ENCODE measurements at regions not wholly inside any gene's neighbourhood (a gene's known extent, or its start where the extent isn't known, plus 50 kb on each side); places are given as distances from the start of the nearest gene placed in this dataset.

DNA sequence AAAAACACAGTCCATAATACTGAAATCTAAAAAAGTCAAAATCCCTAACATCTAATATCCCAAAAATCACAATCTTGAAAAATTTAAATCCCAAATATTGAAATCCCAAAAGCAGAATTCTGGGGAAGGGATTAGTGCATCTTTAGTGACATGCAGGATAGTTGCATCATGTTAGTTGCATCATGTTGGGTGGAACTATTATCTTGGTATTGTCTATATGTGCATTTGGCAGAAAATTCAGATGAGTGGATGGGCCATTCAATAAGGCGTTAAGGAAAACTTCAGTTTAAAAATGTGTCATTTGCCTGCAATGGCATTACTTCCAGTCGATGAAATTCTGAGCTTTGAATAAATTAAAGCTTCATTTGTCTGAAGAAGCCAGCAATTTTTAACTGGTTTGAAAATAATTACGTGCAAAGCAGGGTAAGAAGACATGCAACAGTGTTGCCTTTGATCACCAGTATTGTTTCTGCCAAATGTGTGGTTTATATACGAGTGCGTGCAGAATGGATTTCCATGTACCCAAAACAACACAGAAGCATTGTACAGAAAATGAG lies 221.4 kb upstream of the NFE2L3 start:
- Mint-ChIP-seq H3K27ac (ENCODE audit: unreplicated experiment) (no peak overlapping the region), H3K9me3 (ENCODE audit: unreplicated experiment) (peaks cover 18% of the 10 kb centered on the region), H3K4me1 (ENCODE audit: low read depth, unreplicated experiment) (peaks cover 4% of the 10 kb centered on the region), H3K4me3 (ENCODE audit: unreplicated experiment) (no peak overlapping the region), H3K27me3 (ENCODE audit: low read depth, unreplicated experiment) (no peaks in the 10 kb centered on the region), H3K36me3 (ENCODE audit: low read depth, unreplicated experiment) (no peaks in the 10 kb centered on the region)
- TF ChIP-seq, protein P1, sequence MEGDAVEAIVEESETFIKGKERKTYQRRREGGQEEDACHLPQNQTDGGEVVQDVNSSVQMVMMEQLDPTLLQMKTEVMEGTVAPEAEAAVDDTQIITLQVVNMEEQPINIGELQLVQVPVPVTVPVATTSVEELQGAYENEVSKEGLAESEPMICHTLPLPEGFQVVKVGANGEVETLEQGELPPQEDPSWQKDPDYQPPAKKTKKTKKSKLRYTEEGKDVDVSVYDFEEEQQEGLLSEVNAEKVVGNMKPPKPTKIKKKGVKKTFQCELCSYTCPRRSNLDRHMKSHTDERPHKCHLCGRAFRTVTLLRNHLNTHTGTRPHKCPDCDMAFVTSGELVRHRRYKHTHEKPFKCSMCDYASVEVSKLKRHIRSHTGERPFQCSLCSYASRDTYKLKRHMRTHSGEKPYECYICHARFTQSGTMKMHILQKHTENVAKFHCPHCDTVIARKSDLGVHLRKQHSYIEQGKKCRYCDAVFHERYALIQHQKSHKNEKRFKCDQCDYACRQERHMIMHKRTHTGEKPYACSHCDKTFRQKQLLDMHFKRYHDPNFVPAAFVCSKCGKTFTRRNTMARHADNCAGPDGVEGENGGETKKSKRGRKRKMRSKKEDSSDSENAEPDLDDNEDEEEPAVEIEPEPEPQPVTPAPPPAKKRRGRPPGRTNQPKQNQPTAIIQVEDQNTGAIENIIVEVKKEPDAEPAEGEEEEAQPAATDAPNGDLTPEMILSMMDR (IDR thresholded peaks at IDR 0.05; ENCODE audit: insufficient read depth, low read depth, low read length) = no peak
- TF ChIP-seq EZH2 (IDR thresholded peaks at IDR 0.05; ENCODE audit: insufficient read depth, low read length) = no peak
- no peak overlapping the region for H3K9ac ChIP-seq (ENCODE audit: low read length)
- no peaks in the 10 kb centered on the region for H3K4me1 ChIP-seq (ENCODE audit: insufficient read depth, low read length)
- H2AFZ ChIP-seq (ENCODE audit: low read depth, low read length) = no peak overlapping the region
- no peak overlapping the region for H3K4me3 ChIP-seq (ENCODE audit: insufficient read depth, low read depth, low read length)
- H3K27me3 ChIP-seq (ENCODE audit: insufficient read depth, low read length) = no peaks in the 10 kb centered on the region
- H4K20me1 ChIP-seq (ENCODE audit: insufficient read depth, low read length) = no peaks in the 10 kb centered on the region
- no peaks in the 10 kb centered on the region for H3K9me3 ChIP-seq (ENCODE audit: insufficient read depth, low read depth, low read length)
- H3K4me2 ChIP-seq (ENCODE audit: low read length) = no peak overlapping the region
- no peaks in the 10 kb centered on the region for H3K79me2 ChIP-seq (ENCODE audit: insufficient read depth, low read length)
- no peak overlapping the region for H3K27ac ChIP-seq (ENCODE audit: low read depth, low read length)
- DNase-seq (ENCODE audit: low read depth) (no peak), FAIRE-seq (no peak)
- H3K36me3 ChIP-seq (ENCODE audit: insufficient read depth, low read length) = no peaks in the 10 kb centered on the region

- no peak overlapping the region for H3K9ac ChIP-seq (ENCODE audit: low read length)
- H3K4me3 Mint-ChIP-seq (ENCODE audit: unreplicated experiment) = no peak overlapping the region
- H2AFZ ChIP-seq (ENCODE audit: low read depth, low read length) = no peak overlapping the region
- peaks cover 16% of the 10 kb centered on the region for H3K9me3 Mint-ChIP-seq (ENCODE audit: unreplicated experiment)
- FAIRE-seq (no peak), DNase-seq (ENCODE audit: low read depth) (no peak)
- no peaks in the 10 kb centered on the region for H3K27me3 Mint-ChIP-seq (ENCODE audit: low read depth, unreplicated experiment)
- H3K4me3 ChIP-seq (ENCODE audit: insufficient read depth, low read depth, low read length) = no peak overlapping the region
- no peaks in the 10 kb centered on the region for H3K9me3 ChIP-seq (ENCODE audit: insufficient read depth, low read depth, low read length)
- no peaks in the 10 kb centered on the region for H3K4me1 ChIP-seq (ENCODE audit: insufficient read depth, low read length)
- no peak overlapping the region for H3K27ac Mint-ChIP-seq (ENCODE audit: unreplicated experiment)
- H4K20me1 ChIP-seq (ENCODE audit: insufficient read depth, low read length) = no peaks in the 10 kb centered on the region
- H3K27ac ChIP-seq (ENCODE audit: low read depth, low read length) = no peak overlapping the region
- H3K4me2 ChIP-seq (ENCODE audit: low read length) = no peak overlapping the region
- H3K4me1 Mint-ChIP-seq (ENCODE audit: low read depth, unreplicated experiment) = peaks cover 4% of the 10 kb centered on the region
- TF ChIP-seq EZH2 (IDR thresholded peaks at IDR 0.05; ENCODE audit: insufficient read depth, low read length) = no peak
- TF ChIP-seq, protein P1 (IDR thresholded peaks at IDR 0.05; ENCODE audit: insufficient read depth, low read depth, low read length) = no peak
- H3K36me3 ChIP-seq (ENCODE audit: insufficient read depth, low read length) = no peaks in the 10 kb centered on the region
- no peaks in the 10 kb centered on the region for H3K36me3 Mint-ChIP-seq (ENCODE audit: low read depth, unreplicated experiment)
- no peaks in the 10 kb centered on the region for H3K27me3 ChIP-seq (ENCODE audit: insufficient read depth, low read length)
- H3K79me2 ChIP-seq (ENCODE audit: insufficient read depth, low read length) = no peaks in the 10 kb centered on the region
These were observed 220.8 kb upstream of the NFE2L3 start for GRCh38 chr7:25931156-25931555.

- no peak overlapping the region for H3K4me3 Mint-ChIP-seq (ENCODE audit: unreplicated experiment)
- DNase-seq (ENCODE audit: low read depth) = no peak
- no peak overlapping the region for H3K4me2 ChIP-seq (ENCODE audit: low read length)
- no peaks in the 10 kb centered on the region for H3K4me1 Mint-ChIP-seq (ENCODE audit: low read depth, unreplicated experiment)
- no peaks in the 10 kb centered on the region for H3K27me3 ChIP-seq (ENCODE audit: insufficient read depth, low read length)
- no peak overlapping the region for H2AFZ ChIP-seq (ENCODE audit: low read depth, low read length)
- no peaks in the 10 kb centered on the region for H4K20me1 ChIP-seq (ENCODE audit: insufficient read depth, low read length)
- no peaks in the 10 kb centered on the region for H3K27me3 Mint-ChIP-seq (ENCODE audit: low read depth, unreplicated experiment)
- H3K27ac ChIP-seq (ENCODE audit: low read depth, low read length) = no peak overlapping the region
- H3K79me2 ChIP-seq (ENCODE audit: insufficient read depth, low read length) = no peaks in the 10 kb centered on the region
- peaks cover 12% of the 10 kb centered on the region for H3K9me3 Mint-ChIP-seq (ENCODE audit: unreplicated experiment)
- FAIRE-seq = no peak
- no peak overlapping the region for H3K4me3 ChIP-seq (ENCODE audit: insufficient read depth, low read depth, low read length)
- TF ChIP-seq, protein P1 (IDR thresholded peaks at IDR 0.05; ENCODE audit: insufficient read depth, low read depth, low read length) = no peak
- TF ChIP-seq EZH2 (IDR thresholded peaks at IDR 0.05; ENCODE audit: insufficient read depth, low read length) = no peak
- H3K36me3 Mint-ChIP-seq (ENCODE audit: low read depth, unreplicated experiment) = no peaks in the 10 kb centered on the region
- no peak overlapping the region for H3K27ac Mint-ChIP-seq (ENCODE audit: unreplicated experiment)
- no peaks in the 10 kb centered on the region for H3K4me1 ChIP-seq (ENCODE audit: insufficient read depth, low read length)
- no peaks in the 10 kb centered on the region for H3K36me3 ChIP-seq (ENCODE audit: insufficient read depth, low read length)
- H3K9ac ChIP-seq (ENCODE audit: low read length) = no peak overlapping the region
- no peaks in the 10 kb centered on the region for H3K9me3 ChIP-seq (ENCODE audit: insufficient read depth, low read depth, low read length)
These were observed 218.1 kb upstream of the NFE2L3 start for GRCh38 chr7:25933921-25934320.

Data from astrocyte (in vitro differentiated cells and primary cell).